K562 (cell line): ENCODE measurements at regions not wholly inside any gene's neighbourhood (a gene's known extent, or its start where the extent isn't known, plus 50 kb on each side); places are given as distances from the start of the nearest gene placed in this dataset.

Source experiments
- ATAC-seq: fragments of 200-7000 bp; cut with Tn5 transposase; 3 replicates; pipeline ENCODE4 v1.9.1; 2020; ENCODE audit warnings: moderate library complexity
- BruUV-seq: library from RNA; stranded (reverse); fragments of 400-500 nt; replicated peaks from 2 replicates; lab custom pipeline; 2021; lab: Mats Ljungman, UMichigan
- CTCF ChIA-PET: fragments of 300-600 bp; formaldehyde crosslinking; extraction: SDS; loops from one replicate; lab custom pipeline; 2021; ENCODE audit warnings: low intra/inter-chr PET ratio; lab: Yijun Ruan, JAX
- POLR2A ChIA-PET: fragments of 300-600, 350-650 bp; sonication (Branson Sonifier 250); formaldehyde crosslinking; extraction: SDS; loops from one replicate; lab custom pipeline; 2021; ENCODE audit warnings: antibody characterized with exemption, inconsistent platforms; lab: Yijun Ruan, JAX
- DNase-seq, 4 experiments: peaks; one replicate each; pipeline versions ENCODE4 v3.0.0 to v3.0.0-alpha.2; 2011 to 2018; ENCODE audit warnings: low spot score in 3 of 4, mixed read lengths in 3 of 4; ENCODE audit errors: extremely low read depth in 1 of 4
- FAIRE-seq: peaks from 2 replicates; lab custom pipeline; 2011; peaks lifted over from hg19 to GRCh38; lab: Jason Lieb, UNC
- H2AFZ ChIP-seq: 2 replicates; pipeline ENCODE4 v1.6.0; 2011; ENCODE audit warnings: low read depth, low read length, control low read depth, inconsistent platforms
- H3K27ac ChIP-seq: fragments of 200-600 bp; 3 replicates; pipeline ENCODE4 v1.8.0; 2011; ENCODE audit warnings: low read depth, mild to moderate bottlenecking, control low read depth, inconsistent platforms, low read length, moderate library complexity, mixed read lengths; ENCODE audit errors: extremely low read depth
- H3K27me3 ChIP-seq, 2 experiments: fragments of 300-600 bp in 1 of 2; 2 replicates in 1 of 2; 3 replicates in 1 of 2; pipeline versions ENCODE4 v1.6.0 to v1.8.0; 2011; ENCODE audit warnings: inconsistent platforms in 2 of 2, low read length in 2 of 2, mild to moderate bottlenecking in 1 of 2, mixed read lengths in 1 of 2, moderate library complexity in 1 of 2; ENCODE audit not compliant: control insufficient read depth in 2 of 2, insufficient read depth in 2 of 2
- H3K36me3 ChIP-seq: fragments of 300-600 bp; 3 replicates; pipeline ENCODE4 v1.8.0; 2011; ENCODE audit warnings: mild to moderate bottlenecking, low read length, inconsistent platforms; ENCODE audit not compliant: control insufficient read depth, insufficient read depth
- H3K4me1 ChIP-seq, 2 experiments: fragments of 200-600 bp in 1 of 2; replicated peaks in 1 of 2; 2 replicates in 1 of 2; 3 replicates in 1 of 2; pipeline versions ENCODE4 v1.5.1 to v1.8.0; 2011; ENCODE audit warnings: inconsistent platforms in 2 of 2, low read length in 2 of 2, mild to moderate bottlenecking in 1 of 2, mixed read lengths in 1 of 2, moderate library complexity in 1 of 2; ENCODE audit not compliant: control insufficient read depth in 2 of 2, insufficient read depth in 2 of 2
- H3K4me2 ChIP-seq: 2 replicates; pipeline ENCODE4 v1.6.1; 2011; ENCODE audit warnings: low read length, control low read depth, inconsistent platforms, mixed read lengths; ENCODE audit not compliant: insufficient read depth
- H3K4me3 ChIP-seq: fragments of 200-600 bp; sonication (generic), shearing (Covaris generic); 2 replicates; pipeline ENCODE4 v1.5.1; 2016; ENCODE audit warnings: control low read depth, inconsistent platforms
- H3K79me2 ChIP-seq: fragments of 200-600 bp; 3 replicates; pipeline ENCODE4 v1.8.0; 2011; ENCODE audit warnings: low read length, inconsistent platforms; ENCODE audit not compliant: control insufficient read depth, insufficient read depth
- H3K9ac ChIP-seq, 2 experiments: 2 replicates each; pipeline versions ENCODE4 v1.6.0 to v1.6.1; 2011; ENCODE audit warnings: low read depth in 2 of 2, low read length in 2 of 2, control low read depth in 1 of 2, inconsistent platforms in 1 of 2, mild to moderate bottlenecking in 1 of 2, mixed read lengths in 1 of 2; ENCODE audit not compliant: insufficient read depth in 1 of 2
- H3K9me1 ChIP-seq: one replicate; pipeline ENCODE4 v1.6.0; 2011; ENCODE audit warnings: inconsistent platforms, mild to moderate bottlenecking, low read length, moderate library complexity; ENCODE audit not compliant: control insufficient read depth, insufficient read depth
- H3K9me3 ChIP-seq: replicated peaks from 2 replicates; pipeline ENCODE4 v1.5.1; 2011; ENCODE audit warnings: low read depth, low read length, inconsistent platforms; ENCODE audit not compliant: control insufficient read depth, insufficient read depth
- H4K20me1 ChIP-seq: replicated peaks from 2 replicates; pipeline ENCODE4 v1.6.1; 2011; ENCODE audit warnings: low read length, inconsistent platforms, mixed read lengths; ENCODE audit not compliant: control insufficient read depth, insufficient read depth
- MGA ChIP-seq: fragments of 450-650 bp; IDR thresholded peaks from 2 replicates; pipeline ENCODE4 v1.6.1; 2016; ENCODE audit warnings: mild to moderate bottlenecking, moderate library complexity
- NFRKB ChIP-seq: fragments of 450-650 bp; IDR thresholded peaks from 2 replicates; pipeline ENCODE4 v1.6.1; 2016; ENCODE audit warnings: low read depth
- NFYB ChIP-seq: IDR thresholded peaks from 2 replicates; pipeline ENCODE4 v1.6.1; 2011; ENCODE audit warnings: mild to moderate bottlenecking, moderate library complexity; ENCODE audit not compliant: insufficient read length; ENCODE audit errors: extremely low read depth
- NKRF ChIP-seq: fragments of 450-650 bp; IDR thresholded peaks from 2 replicates; pipeline ENCODE4 v1.6.1; 2016; ENCODE audit warnings: borderline replicate concordance
- SP1 ChIP-seq: sonication (generic); formaldehyde crosslinking; IDR thresholded peaks from 2 replicates; pipeline ENCODE4 v1.8.1; 2022; ENCODE audit warnings: mild to moderate bottlenecking, missing genetic modification reagents
- TCFL5 ChIP-seq: fragments of 250-450 bp; sonication (Bioruptor Pico); conservative IDR thresholded peaks from 2 replicates; pipeline ENCODE4 v1.6.1; 2021; ENCODE audit warnings: mild to moderate bottlenecking, moderate library complexity, matching md5 sums
- ZBTB2 ChIP-seq: fragments of 450-650 bp; IDR thresholded peaks from 2 replicates; pipeline ENCODE4 v1.6.1; 2016; ENCODE audit warnings: antibody characterized with exemption
- ZNF263 ChIP-seq: sonication (generic); formaldehyde crosslinking; IDR thresholded peaks from 2 replicates; pipeline ENCODE4 v1.8.0; 2022; ENCODE audit warnings: mild to moderate bottlenecking, missing genetic modification reagents, borderline replicate concordance
- ZNF282 ChIP-seq: sonication (generic); formaldehyde crosslinking; IDR thresholded peaks from 2 replicates; pipeline ENCODE4 v1.8.1; 2023; ENCODE audit warnings: missing genetic modification reagents
- WGBS: fragments of 100-300 bp; shearing (Covaris generic); methylation state at CpG from one replicate; pipeline ENCODE4 v1.1.6; 2016; ENCODE audit warnings: low coverage, mixed read lengths; ENCODE audit not compliant: insufficient coverage; ENCODE audit errors: missing lambda C conversion rate; 5-methylcytosine and 5-hydroxymethylcytosine counted together
- in situ Hi-C: fragments of 300-500 bp; cut with MboI; formaldehyde crosslinking; loops from 4 replicates; pipeline ENCODE4 v1.15.0; 2018; ENCODE audit warnings: inconsistent platforms, mixed read lengths
- intact Hi-C: fragments of 100-400 bp; cut with micrococcal nuclease; formaldehyde crosslinking; loops from 2 replicates; pipeline ENCODE4 v1.14.2; 2022

GRCh38 chr2:4358837-4359236 is 655.5 kb downstream of the DCDC2C start:
- 0% methylated on average over 5 of the region's 5 CpGs for WGBS
- H3K4me3 ChIP-seq = no peak overlapping the region
- H3K9ac ChIP-seq = no peak overlapping the region
- no peaks in the 10 kb centered on the region for H3K79me2 ChIP-seq
- FAIRE-seq (no peak), ATAC-seq (no peak), DNase-seq (no peak)
- POLR2A ChIA-PET = no interaction called here
- H3K27me3 ChIP-seq = no peaks in the 10 kb centered on the region
- intact Hi-C loops (no loop called here), in situ Hi-C loops (no loop called here)
- no peak overlapping the region for H2AFZ ChIP-seq
- no peaks in the 10 kb centered on the region for H3K9me1 ChIP-seq
- H3K4me1 ChIP-seq = no peaks in the 10 kb centered on the region
- no TSS peak for BruUV-seq
- H4K20me1 ChIP-seq = no peaks in the 10 kb centered on the region
- H3K4me2 ChIP-seq = no peak overlapping the region
- CTCF ChIA-PET = no interaction called here
- H3K36me3 ChIP-seq = no peaks in the 10 kb centered on the region
- H3K9me3 ChIP-seq = no peaks in the 10 kb centered on the region; the same call in 1 of the 2 replicates
- no peak overlapping the region for H3K27ac ChIP-seq
- TF ChIP-seq NFYB (no peak), SP1 (CRISPR knock-in tag) (no peak), ZNF282 (CRISPR knock-in tag) (no peak), TCFL5 (no peak), MGA (no peak), ZBTB2 (no peak), ZNF263 (CRISPR knock-in tag) (no peak), NFRKB (no peak), NKRF (no peak)
